ENCODE measurements at regions not wholly inside any gene's neighbourhood (a gene's known extent, or its start where the extent isn't known, plus 50 kb on each side); places are given as distances from the start of the nearest gene placed in this dataset.

GRCh38 chr2:47265751-47266231 lies 89.5 kb upstream of the CALM2 start:
- Histone ChIP-seq H3K27me3 (no peaks in the 10 kb centered on the region), H3K4me1 (peaks cover 25% of the 10 kb centered on the region), H3K9me3 (no peaks in the 10 kb centered on the region), H3K4me3 (ENCODE audit: low read depth, low read length) (no peak overlapping the region), H3K36me3 (no peaks in the 10 kb centered on the region)
- DNase-seq, result peak; percentile 56
- no peak for TF ChIP-seq CTCF (IDR thresholded peaks at IDR 0.05; ENCODE audit: low read depth, low read length)

- no peaks in the 10 kb centered on the region for H3K36me3 ChIP-seq
- H3K27me3 ChIP-seq, result no peaks in the 10 kb centered on the region
- H3K4me3 ChIP-seq (ENCODE audit: low read depth, low read length), result no peak overlapping the region
- DNase-seq, result no peak
- peaks cover 25% of the 10 kb centered on the region for H3K4me1 ChIP-seq
- H3K9me3 ChIP-seq, result no peaks in the 10 kb centered on the region
- TF ChIP-seq CTCF (IDR thresholded peaks at IDR 0.05; ENCODE audit: low read depth, low read length), result no peak
Observed at GRCh38 chr2:47265158-47265557, 88.8 kb upstream of the CALM2 start.

- Histone ChIP-seq H3K4me1 (peaks cover 25% of the 10 kb centered on the region), H3K27me3 (no peaks in the 10 kb centered on the region), H3K36me3 (no peaks in the 10 kb centered on the region), H3K4me3 (ENCODE audit: low read depth, low read length) (no peak overlapping the region), H3K9me3 (no peaks in the 10 kb centered on the region)
- no peak for DNase-seq
- no peak for TF ChIP-seq CTCF (IDR thresholded peaks at IDR 0.05; ENCODE audit: low read depth, low read length)
Observed at GRCh38 chr2:47264686-47265085, 88.4 kb upstream of the CALM2 start.

GRCh38 chr2:47264143-47264542 lies 87.8 kb upstream of the CALM2 start:
- TF ChIP-seq CTCF (IDR thresholded peaks at IDR 0.05; ENCODE audit: low read depth, low read length), result no peak
- no peak overlapping the region for H3K4me3 ChIP-seq (ENCODE audit: low read depth, low read length)
- H3K4me1 ChIP-seq, result peaks cover 25% of the 10 kb centered on the region
- no peaks in the 10 kb centered on the region for H3K27me3 ChIP-seq
- no peaks in the 10 kb centered on the region for H3K9me3 ChIP-seq
- DNase-seq, result no peak
- H3K36me3 ChIP-seq, result no peaks in the 10 kb centered on the region

GRCh38 chr2:47262657-47263056 lies 86.3 kb upstream of the CALM2 start:
- no peak for DNase-seq
- H3K4me1 ChIP-seq, result peaks cover 25% of the 10 kb centered on the region

GRCh38 chr2:47260971-47261370 lies 84.7 kb upstream of the CALM2 start:
- Histone ChIP-seq H3K4me1 (peaks cover 23% of the 10 kb centered on the region), H3K36me3 (no peaks in the 10 kb centered on the region), H3K9me3 (no peaks in the 10 kb centered on the region; the same call in 1 of the 2 replicates), H3K4me3 (ENCODE audit: low read depth, low read length) (no peak overlapping the region), H3K27me3 (no peaks in the 10 kb centered on the region)
- TF ChIP-seq CTCF (IDR thresholded peaks at IDR 0.05; ENCODE audit: low read depth, low read length), result no peak
- DNase-seq, result no peak

More at GRCh38 chr2:47262657-47263056, 86.3 kb upstream of the CALM2 start:
- H3K27me3 ChIP-seq, result no peaks in the 10 kb centered on the region
- no peaks in the 10 kb centered on the region for H3K36me3 ChIP-seq
- H3K4me3 ChIP-seq (ENCODE audit: low read depth, low read length), result no peak overlapping the region
- no peak for TF ChIP-seq CTCF (IDR thresholded peaks at IDR 0.05; ENCODE audit: low read depth, low read length)
- H3K9me3 ChIP-seq, result no peaks in the 10 kb centered on the region

Data from BE2C (cell line).